GM12878 (cell line): ENCODE measurements at regions not wholly inside any gene's neighbourhood (a gene's known extent, or its start where the extent isn't known, plus 50 kb on each side); places are given as distances from the start of the nearest gene placed in this dataset.

Experiments
- ATAC-seq: fragments of 200-7000 bp; cut with Tn5 transposase; 3 replicates; pipeline ENCODE4 v1.9.1; 2020; ENCODE audit warnings: mild to moderate bottlenecking, moderate library complexity
- BruUV-seq: library from RNA; stranded (reverse); fragments of 400-500 nt; replicated peaks from 2 replicates; lab custom pipeline; 2021; lab: Mats Ljungman, UMichigan
- CTCF ChIA-PET: fragments of 300-600 bp; sonication (Branson Sonifier 250); formaldehyde crosslinking; extraction: SDS; loops from one replicate; lab custom pipeline; 2021; ENCODE audit warnings: inconsistent platforms; lab: Yijun Ruan, JAX
- POLR2A ChIA-PET: fragments of 350-600 bp; formaldehyde crosslinking; extraction: SDS; loops from one replicate; lab custom pipeline; 2021; ENCODE audit warnings: inconsistent platforms; lab: Charles Lee
- RAD21 ChIA-PET: fragments of 300-600 bp; sonication (Branson Sonifier 250); formaldehyde crosslinking; loops from one replicate; lab custom pipeline; 2023; ENCODE audit warnings: antibody characterized with exemption; ENCODE audit not compliant: unreplicated experiment; lab: Charles Lee
- SMC1A ChIA-PET: fragments of 300-600 bp; sonication (Branson Sonifier 250); formaldehyde crosslinking; loops from one replicate; lab custom pipeline; 2023; ENCODE audit not compliant: unreplicated experiment, uncharacterized antibody; lab: Charles Lee
- DNase-seq: peaks from one replicate; pipeline ENCODE4 v3.0.0-alpha.2; 2011; ENCODE audit warnings: low read depth, low spot score
- FAIRE-seq: peaks from 3 replicates; lab custom pipeline; 2011; peaks lifted over from hg19 to GRCh38; lab: Jason Lieb, UNC
- H2AFZ ChIP-seq: 2 replicates; pipeline ENCODE4 v1.6.0; 2011; ENCODE audit warnings: low read depth, low read length, control low read depth; ENCODE audit not compliant: control insufficient read depth
- H3K27ac ChIP-seq: 2 replicates; pipeline ENCODE4 v1.5.1; 2011; ENCODE audit warnings: control low read depth; ENCODE audit not compliant: control insufficient read depth, insufficient read depth
- H3K27me3 ChIP-seq, 2 experiments: replicated peaks in 1 of 2; 2 replicates each; pipeline versions ENCODE4 v1.6.0 to v1.6.1; 2011; ENCODE audit warnings: low read length in 1 of 2; ENCODE audit not compliant: control insufficient read depth in 2 of 2, insufficient read depth in 2 of 2
- H3K36me3 ChIP-seq, 2 experiments: 2 replicates each; pipeline ENCODE4 v1.5.1; 2011; ENCODE audit warnings: low read length in 1 of 2; ENCODE audit not compliant: control insufficient read depth in 2 of 2, insufficient read depth in 2 of 2
- H3K4me1 ChIP-seq: 2 replicates; pipeline ENCODE4 v1.6.1; 2011; ENCODE audit warnings: mild to moderate bottlenecking, low read length, moderate library complexity, mixed read lengths; ENCODE audit not compliant: control insufficient read depth, insufficient read depth
- H3K4me2 ChIP-seq: 2 replicates; pipeline ENCODE4 v1.6.0; 2011; ENCODE audit warnings: control low read depth; ENCODE audit not compliant: control insufficient read depth, insufficient read depth
- H3K4me3 ChIP-seq: fragments of 200-600 bp; sonication (generic); 2 replicates; pipeline ENCODE4 v1.5.1; 2016
- H3K79me2 ChIP-seq: 2 replicates; pipeline ENCODE4 v1.6.0; 2011; ENCODE audit warnings: low read length; ENCODE audit not compliant: control insufficient read depth, insufficient read depth
- H3K9ac ChIP-seq: 2 replicates; pipeline ENCODE4 v1.8.0; 2011; ENCODE audit warnings: low read length, control low read depth, mixed read lengths; ENCODE audit not compliant: control insufficient read depth, insufficient read depth
- H3K9me3 ChIP-seq: replicated peaks from 3 replicates; pipeline ENCODE4 v1.5.1; 2011; ENCODE audit warnings: mild to moderate bottlenecking, low read length; ENCODE audit not compliant: control insufficient read depth, insufficient read depth
- H4K20me1 ChIP-seq: 2 replicates; pipeline ENCODE4 v1.6.0; 2011; ENCODE audit not compliant: control insufficient read depth, insufficient read depth
- ASH2L ChIP-seq: fragments of 300-600, 200-600 bp; sonication (generic); IDR thresholded peaks from 2 replicates; pipeline ENCODE4 v1.6.1; 2017; ENCODE audit warnings: low read depth, mild to moderate bottlenecking, borderline replicate concordance
- BRCA1 ChIP-seq: IDR thresholded peaks from 2 replicates; pipeline ENCODE4 v1.6.1; 2011; ENCODE audit warnings: low read depth, low read length, improper control_type of control experiment
- CBFB ChIP-seq: IDR thresholded peaks from 2 replicates; pipeline ENCODE4 v1.6.1; 2016; ENCODE audit warnings: antibody characterized with exemption, low read depth
- CBX3 ChIP-seq: fragments of 200-600 bp; sonication (generic); IDR thresholded peaks from 2 replicates; pipeline ENCODE4 v1.6.1; 2016; ENCODE audit warnings: low read depth, borderline replicate concordance
- CBX5 ChIP-seq: sonication (generic); IDR thresholded peaks from 2 replicates; pipeline ENCODE4 v1.6.1; 2016; ENCODE audit warnings: low read depth, moderate library complexity, mild to moderate bottlenecking, inconsistent platforms
- E2F4 ChIP-seq: IDR thresholded peaks from 2 replicates; pipeline ENCODE4 v1.6.1; 2012; ENCODE audit warnings: low read depth, low read length, improper control_type of control experiment
- KLF5 ChIP-seq: fragments of 450-650 bp; IDR thresholded peaks from 2 replicates; pipeline ENCODE4 v1.6.1; 2014; ENCODE audit warnings: mild to moderate bottlenecking; ENCODE audit not compliant: partially characterized antibody
- MAX ChIP-seq: IDR thresholded peaks from 2 replicates; pipeline ENCODE4 v1.6.1; 2012; ENCODE audit warnings: low read depth, low read length, improper control_type of control experiment
- MTA3 ChIP-seq: IDR thresholded peaks from 2 replicates; pipeline ENCODE4 v1.6.1; 2012; ENCODE audit warnings: low read length, inconsistent platforms, borderline replicate concordance
- NFYA ChIP-seq: IDR thresholded peaks from 2 replicates; pipeline ENCODE4 v1.6.1; 2011; ENCODE audit warnings: low read depth, mild to moderate bottlenecking, low read length, improper control_type of control experiment, borderline replicate concordance
- NFYB ChIP-seq: IDR thresholded peaks from 2 replicates; pipeline ENCODE4 v1.6.1; 2011; ENCODE audit warnings: low read depth, mild to moderate bottlenecking, low read length, improper control_type of control experiment, moderate library complexity; ENCODE audit not compliant: insufficient read depth
- NKRF ChIP-seq: fragments of 450-650 bp; conservative IDR thresholded peaks from 2 replicates; pipeline ENCODE4 v1.6.1; 2017; ENCODE audit warnings: mild to moderate bottlenecking, moderate library complexity
- SIN3A ChIP-seq: IDR thresholded peaks from 2 replicates; pipeline ENCODE4 v1.6.1; 2012; ENCODE audit warnings: low read depth, low read length, improper control_type of control experiment
- SMAD1 ChIP-seq: fragments of 450-650 bp; IDR thresholded peaks from 2 replicates; pipeline ENCODE4 v1.6.1; 2018; ENCODE audit warnings: mild to moderate bottlenecking, low read depth; ENCODE audit not compliant: partially characterized antibody
- TAF1 ChIP-seq: IDR thresholded peaks from 2 replicates; pipeline ENCODE4 v1.6.1; 2011; ENCODE audit warnings: mild to moderate bottlenecking, low read depth, low read length, borderline replicate concordance
- TBL1XR1 ChIP-seq: IDR thresholded peaks from 2 replicates; pipeline ENCODE4 v1.6.1; 2012; ENCODE audit warnings: low read depth, low read length, improper control_type of control experiment
- TCF3 ChIP-seq: IDR thresholded peaks from 2 replicates; pipeline ENCODE4 v1.6.1; 2012; ENCODE audit warnings: low read depth, mild to moderate bottlenecking, low read length, borderline replicate concordance; ENCODE audit not compliant: insufficient read depth
- WGBS: methylation state at CpG from one replicate; pipeline ENCODE4 v1.1.6; 2016; ENCODE audit warnings: low lambda C conversion rate; ENCODE audit not compliant: insufficient replicate concordance, insufficient coverage; ENCODE audit errors: missing lambda C conversion rate; 5-methylcytosine and 5-hydroxymethylcytosine counted together
- in situ Hi-C: fragments of 300-500 bp; cut with MboI; formaldehyde crosslinking; loops from 9 replicates; pipeline ENCODE4 v1.14.3; 2018; ENCODE audit warnings: mixed read lengths
- intact Hi-C: fragments of 100-400 bp; cut with micrococcal nuclease; formaldehyde crosslinking; loops from one replicate; pipeline ENCODE4 v1.14.2; 2022; ENCODE audit not compliant: unreplicated experiment

GRCh38 chr15:98347001-98347400 lies 301.3 kb upstream of the IGF1R start (continued):
- TF ChIP-seq NKRF (no peak), ASH2L (no peak), CBX5 (no peak), E2F4 (no peak), BRCA1 (no peak), NFYA (no peak), TBL1XR1 (no peak), KLF5 (no peak)
- TF ChIP-seq, all 136 proteins: peak for 0

GRCh38 chr15:98347866-98348265 lies 300.5 kb upstream of the IGF1R start:
- WGBS = 17% methylated on average over 7 of the region's 7 CpGs
- intact Hi-C loops = no loop called here
- no TSS peak for BruUV-seq
- no peaks in the 10 kb centered on the region for H3K4me1 ChIP-seq
- no peak overlapping the region for H3K27ac ChIP-seq
- H2AFZ ChIP-seq = no peak overlapping the region
- TF ChIP-seq MTA3 (no peak), TCF3 (no peak), CBFB (no peak), SMAD1 (no peak), MAX (no peak), NFYB (no peak), TAF1 (no peak), CBX3 (no peak), SIN3A (no peak)
- ChIA-PET RAD21 (no interaction called here), CTCF (no interaction called here), SMC1A (interaction anchor here (1.3 kb wide), 1 partner anchor 36 kb away, joined by 3 read pairs; no protein-coding TSS in a partner anchor), POLR2A (no interaction called here)
- no peaks in the 10 kb centered on the region for H3K9me3 ChIP-seq
- no peak overlapping the region for H3K4me2 ChIP-seq
- FAIRE-seq = no peak
- no peak overlapping the region for H3K4me3 ChIP-seq
- H3K36me3 ChIP-seq = no peaks in the 10 kb centered on the region
- H3K9ac ChIP-seq = no peak overlapping the region
- no peak for ATAC-seq
- no peak for DNase-seq
- H3K27me3 ChIP-seq = no peaks in the 10 kb centered on the region
- in situ Hi-C loops = no loop called here
- H4K20me1 ChIP-seq = no peaks in the 10 kb centered on the region
- H3K79me2 ChIP-seq = no peaks in the 10 kb centered on the region
